WTC11 (cell line): ENCODE measurements at regions not wholly inside any gene's neighbourhood (a gene's known extent, or its start where the extent isn't known, plus 50 kb on each side); places are given as distances from the start of the nearest gene placed in this dataset.

ENCODE experiments used
- ARID4B ChIP-seq: sonication (generic); formaldehyde crosslinking; IDR thresholded peaks from 2 replicates; pipeline ENCODE4 v1.8.0; 2023; ENCODE audit warnings: missing genetic modification reagents, mild to moderate bottlenecking, borderline replicate concordance
- ATF3 ChIP-seq: sonication (generic); formaldehyde crosslinking; conservative IDR thresholded peaks from 2 replicates; pipeline ENCODE4 v1.8.1; 2022; ENCODE audit warnings: mild to moderate bottlenecking, missing genetic modification reagents
- CBFB ChIP-seq: sonication (generic); formaldehyde crosslinking; IDR thresholded peaks from 2 replicates; pipeline ENCODE4 v1.8.1; 2022; ENCODE audit warnings: mild to moderate bottlenecking, low read depth, missing genetic modification reagents
- ELF4 ChIP-seq: sonication (generic); formaldehyde crosslinking; IDR thresholded peaks from 2 replicates; pipeline ENCODE4 v1.8.1; 2022; ENCODE audit warnings: low read depth, mild to moderate bottlenecking, moderate library complexity, missing genetic modification reagents
- ERG ChIP-seq: fragments of 250-450 bp; sonication (Bioruptor Pico); IDR thresholded peaks from 2 replicates; pipeline ENCODE4 v1.8.0; 2021; ENCODE audit warnings: mild to moderate bottlenecking
- ESRRA ChIP-seq: sonication (generic); formaldehyde crosslinking; IDR thresholded peaks from 2 replicates; pipeline ENCODE4 v1.8.1; 2022; ENCODE audit warnings: mild to moderate bottlenecking, missing genetic modification reagents, borderline replicate concordance
- ETV6 ChIP-seq: sonication (generic); formaldehyde crosslinking; IDR thresholded peaks from 2 replicates; pipeline ENCODE4 v1.8.1; 2022; ENCODE audit warnings: mild to moderate bottlenecking, missing genetic modification reagents
- FOXJ3 ChIP-seq: sonication (generic); formaldehyde crosslinking; IDR thresholded peaks from 2 replicates; pipeline ENCODE4 v1.9.0; 2021; ENCODE audit warnings: missing genetic modification reagents, mild to moderate bottlenecking, borderline replicate concordance
- MXD4 ChIP-seq: fragments of 250-450 bp; sonication (Bioruptor Pico); IDR thresholded peaks from 2 replicates; pipeline ENCODE4 v1.8.0; 2021; ENCODE audit warnings: mild to moderate bottlenecking, moderate library complexity, borderline replicate concordance
- NFYB ChIP-seq: sonication (generic); formaldehyde crosslinking; conservative IDR thresholded peaks from 2 replicates; pipeline ENCODE4 v1.8.0; 2022; ENCODE audit warnings: low read depth, missing genetic modification reagents
- PRDM15 ChIP-seq: sonication (generic); formaldehyde crosslinking; IDR thresholded peaks from 2 replicates; pipeline ENCODE4 v1.8.0; 2022; ENCODE audit warnings: missing genetic modification reagents
- PREB ChIP-seq: sonication (generic); formaldehyde crosslinking; IDR thresholded peaks from 2 replicates; pipeline ENCODE4 v1.8.1; 2022; ENCODE audit warnings: mild to moderate bottlenecking, missing genetic modification reagents, moderate library complexity, borderline replicate concordance
- SMAD3 ChIP-seq: sonication (generic); formaldehyde crosslinking; IDR thresholded peaks from 2 replicates; pipeline ENCODE4 v1.8.0; 2022; ENCODE audit warnings: missing genetic modification reagents, mild to moderate bottlenecking, borderline replicate concordance
- ZNF138 ChIP-seq: sonication (generic); formaldehyde crosslinking; conservative IDR thresholded peaks from 2 replicates; pipeline ENCODE4 v1.8.1; 2022; ENCODE audit warnings: mild to moderate bottlenecking, moderate library complexity, missing genetic modification reagents
- ZNF263 ChIP-seq: sonication (generic); formaldehyde crosslinking; IDR thresholded peaks from 2 replicates; pipeline ENCODE4 v1.8.1; 2022; ENCODE audit warnings: low read depth, mild to moderate bottlenecking, moderate library complexity, missing genetic modification reagents
- ZNF317 ChIP-seq: sonication (generic); formaldehyde crosslinking; IDR thresholded peaks from 2 replicates; pipeline ENCODE4 v1.8.1; 2023; ENCODE audit warnings: low read depth, mild to moderate bottlenecking, moderate library complexity, missing genetic modification reagents, borderline replicate concordance
- ZNF396 ChIP-seq: fragments of 250-450 bp; sonication (Bioruptor Pico); IDR thresholded peaks from 2 replicates; pipeline ENCODE4 v1.8.0; 2021; ENCODE audit warnings: mild to moderate bottlenecking, moderate library complexity, borderline replicate concordance
- ZNF423 ChIP-seq: fragments of 250-450 bp; sonication (Bioruptor Pico); IDR thresholded peaks from 2 replicates; pipeline ENCODE4 v2.1.2; 2022; ENCODE audit warnings: mild to moderate bottlenecking, moderate library complexity
- ZNF425 ChIP-seq: fragments of 250-450 bp; sonication (Bioruptor Pico); conservative IDR thresholded peaks from 2 replicates; pipeline ENCODE4 v1.9.0; 2021; ENCODE audit warnings: mild to moderate bottlenecking
- ZNF512 ChIP-seq: sonication (generic); formaldehyde crosslinking; IDR thresholded peaks from 2 replicates; pipeline ENCODE4 v1.8.1; 2022; ENCODE audit warnings: missing genetic modification reagents, borderline replicate concordance
- ZSCAN18 ChIP-seq: fragments of 250-450 bp; sonication (Bioruptor Pico); IDR thresholded peaks from 2 replicates; pipeline ENCODE4 v2.1.2; 2022; ENCODE audit warnings: mild to moderate bottlenecking, moderate library complexity

- TF ChIP-seq MXD4 (CRISPR knock-in tag) = no peak
- TF ChIP-seq ZNF263 (CRISPR knock-in tag) = no peak
- TF ChIP-seq ESRRA (CRISPR knock-in tag) = no peak
- TF ChIP-seq ZSCAN18 (CRISPR knock-in tag) = no peak
- TF ChIP-seq ERG (CRISPR knock-in tag) = no peak
- no peak for TF ChIP-seq ATF3
- TF ChIP-seq ETV6 (CRISPR knock-in tag) = peak; percentile 66
- no peak for TF ChIP-seq ZNF512 (CRISPR knock-in tag)
- TF ChIP-seq ZNF138 (CRISPR knock-in tag) = no peak
- TF ChIP-seq SMAD3 (CRISPR knock-in tag) = peak; percentile 35; the same call in 1 of the 2 replicates
- TF ChIP-seq ZNF396 (CRISPR knock-in tag) = no peak
- no peak for TF ChIP-seq PREB
- TF ChIP-seq ELF4 = no peak
- TF ChIP-seq ZNF317 = no peak
- no peak for TF ChIP-seq CBFB
- TF ChIP-seq PRDM15 = no peak
- no peak for TF ChIP-seq NFYB (CRISPR knock-in tag)
- TF ChIP-seq ZNF425 (CRISPR knock-in tag) = no peak
- TF ChIP-seq ARID4B (CRISPR knock-in tag) = no peak
- TF ChIP-seq ZNF423 (CRISPR knock-in tag) = no peak
- TF ChIP-seq FOXJ3 = no peak
Observed at GRCh38 chr6:129766959-129767728, 57.2 kb upstream of the ARHGAP18 start (continued).
